Mucosa of descending colon (tissue), 3 donors: ENCODE measurements at regions not wholly inside any gene's neighbourhood (a gene's known extent, or its start where the extent isn't known, plus 50 kb on each side); places are given as distances from the start of the nearest gene placed in this dataset.

ENCODE experiments used
- ATAC-seq: fragments of 200-7000 bp; cut with Tn5 transposase; one replicate; pipeline ENCODE4 v1.9.1; 2020; ENCODE audit warnings: mild to moderate bottlenecking, moderate library complexity
- DNase-seq, 3 donors: peaks; one replicate each; pipeline ENCODE4 v3.0.0-alpha.2; 2020
- H3K36me3 ChIP-seq: fragments of 200-600 bp; one replicate; pipeline ENCODE4 v1.8.0; 2021; ENCODE audit warnings: low read depth, mild to moderate bottlenecking
- H3K4me1 ChIP-seq: fragments of 200-600 bp; one replicate; pipeline ENCODE4 v1.8.0; 2021; ENCODE audit warnings: low read depth, mild to moderate bottlenecking
- H3K4me3 ChIP-seq: fragments of 200-600 bp; one replicate; pipeline ENCODE4 v1.8.0; 2021; ENCODE audit warnings: mild to moderate bottlenecking
- H3K9me3 ChIP-seq: fragments of 200-600 bp; one replicate; pipeline ENCODE4 v1.8.0; 2021; ENCODE audit warnings: mild to moderate bottlenecking
- intact Hi-C, 2 donors: fragments of 100-400 bp; cut with DNase I in 1 of 2; cut with micrococcal nuclease in 1 of 2; formaldehyde crosslinking; loops; one replicate each; pipeline versions ENCODE4 v1.11.0 to v1.11.1; 2022; cut with DNase I, micrococcal nuclease
- TF ChIP-seq, protein P1 (sequence below): fragments of 200-600 bp; IDR thresholded peaks from one replicate; pipeline ENCODE4 v1.8.0; 2022; ENCODE audit warnings: antibody characterized with exemption, mild to moderate bottlenecking
- donor health status: DM: no; HTN: no; CAD: no; lungs with moderate emphysema.
- donor health status: DM: no; HTN: no; CAD: no.
- donor health status: DM: no; HTN: yes; CAD: no.

GRCh38 chr1:118421868-118422350 lies 236.9 kb upstream of the SPAG17 start:
- ATAC-seq (no peak), DNase-seq (no peak)
- TF ChIP-seq, protein P1, sequence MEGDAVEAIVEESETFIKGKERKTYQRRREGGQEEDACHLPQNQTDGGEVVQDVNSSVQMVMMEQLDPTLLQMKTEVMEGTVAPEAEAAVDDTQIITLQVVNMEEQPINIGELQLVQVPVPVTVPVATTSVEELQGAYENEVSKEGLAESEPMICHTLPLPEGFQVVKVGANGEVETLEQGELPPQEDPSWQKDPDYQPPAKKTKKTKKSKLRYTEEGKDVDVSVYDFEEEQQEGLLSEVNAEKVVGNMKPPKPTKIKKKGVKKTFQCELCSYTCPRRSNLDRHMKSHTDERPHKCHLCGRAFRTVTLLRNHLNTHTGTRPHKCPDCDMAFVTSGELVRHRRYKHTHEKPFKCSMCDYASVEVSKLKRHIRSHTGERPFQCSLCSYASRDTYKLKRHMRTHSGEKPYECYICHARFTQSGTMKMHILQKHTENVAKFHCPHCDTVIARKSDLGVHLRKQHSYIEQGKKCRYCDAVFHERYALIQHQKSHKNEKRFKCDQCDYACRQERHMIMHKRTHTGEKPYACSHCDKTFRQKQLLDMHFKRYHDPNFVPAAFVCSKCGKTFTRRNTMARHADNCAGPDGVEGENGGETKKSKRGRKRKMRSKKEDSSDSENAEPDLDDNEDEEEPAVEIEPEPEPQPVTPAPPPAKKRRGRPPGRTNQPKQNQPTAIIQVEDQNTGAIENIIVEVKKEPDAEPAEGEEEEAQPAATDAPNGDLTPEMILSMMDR = no peak
- no peaks in the 10 kb centered on the region for H3K4me1 ChIP-seq
- no peaks in the 10 kb centered on the region for H3K36me3 ChIP-seq
- intact Hi-C loops = no loop called here
- no peaks in the 10 kb centered on the region for H3K9me3 ChIP-seq
- no peak overlapping the region for H3K4me3 ChIP-seq

DNA sequence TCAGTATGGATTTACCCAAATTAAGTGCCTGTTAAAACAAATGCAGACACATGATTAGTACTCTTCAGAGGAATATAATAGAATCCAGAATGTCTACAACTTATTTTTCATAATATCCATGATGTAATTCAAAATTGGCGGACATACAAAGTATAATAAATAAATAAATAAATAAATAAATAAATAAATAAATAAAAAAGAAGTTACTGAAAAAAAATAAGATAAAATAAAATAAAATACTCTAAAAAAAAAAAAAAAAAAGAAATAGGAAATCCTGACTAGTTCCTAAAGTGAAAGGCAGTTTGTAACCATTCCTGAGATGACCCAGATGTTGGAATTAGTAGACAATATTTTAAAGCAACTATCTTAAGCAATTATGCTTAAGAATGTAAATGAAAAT lies 219.0 kb upstream of the SPAG17 start:
- Histone ChIP-seq H3K4me1 (no peaks in the 10 kb centered on the region), H3K9me3 (no peaks in the 10 kb centered on the region), H3K36me3 (no peaks in the 10 kb centered on the region), H3K4me3 (no peak overlapping the region)
- ATAC-seq = no peak
- intact Hi-C loops = no loop called here
- TF ChIP-seq, protein P1 = no peak
- no peak for DNase-seq

DNA sequence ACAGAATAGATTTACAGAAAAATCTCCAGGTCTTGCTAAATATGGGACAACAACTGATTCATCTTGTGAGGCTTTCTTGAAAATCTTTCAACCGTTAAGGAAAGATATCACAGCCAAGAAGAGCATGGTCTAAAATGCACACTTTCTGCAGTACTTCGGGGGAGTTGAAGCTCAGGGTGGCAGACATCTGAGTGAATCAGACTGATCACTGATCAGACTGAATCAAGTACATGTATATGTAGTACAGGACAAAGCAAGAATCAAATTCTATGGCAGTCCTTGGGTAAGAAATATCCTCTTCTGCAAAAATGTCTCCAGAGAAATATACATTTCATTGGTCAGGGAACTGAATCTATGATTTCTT lies 212.4 kb upstream of the SPAG17 start:
- DNase-seq (no peak), ATAC-seq (no peak)
- Histone ChIP-seq H3K4me1 (no peaks in the 10 kb centered on the region), H3K36me3 (no peaks in the 10 kb centered on the region), H3K9me3 (no peaks in the 10 kb centered on the region), H3K4me3 (no peak overlapping the region)
- intact Hi-C loops = no loop called here
- TF ChIP-seq, protein P1 = no peak

- Histone ChIP-seq H3K4me3 (no peak overlapping the region), H3K9me3 (no peaks in the 10 kb centered on the region), H3K4me1 (no peaks in the 10 kb centered on the region), H3K36me3 (no peaks in the 10 kb centered on the region)
- intact Hi-C loops = no loop called here
- DNase-seq (peak in 1 of 3 donors; percentile 10), ATAC-seq (no peak)
- TF ChIP-seq, protein P1 = no peak
Observed at GRCh38 chr1:118396829-118397495, 211.9 kb upstream of the SPAG17 start.

DNA sequence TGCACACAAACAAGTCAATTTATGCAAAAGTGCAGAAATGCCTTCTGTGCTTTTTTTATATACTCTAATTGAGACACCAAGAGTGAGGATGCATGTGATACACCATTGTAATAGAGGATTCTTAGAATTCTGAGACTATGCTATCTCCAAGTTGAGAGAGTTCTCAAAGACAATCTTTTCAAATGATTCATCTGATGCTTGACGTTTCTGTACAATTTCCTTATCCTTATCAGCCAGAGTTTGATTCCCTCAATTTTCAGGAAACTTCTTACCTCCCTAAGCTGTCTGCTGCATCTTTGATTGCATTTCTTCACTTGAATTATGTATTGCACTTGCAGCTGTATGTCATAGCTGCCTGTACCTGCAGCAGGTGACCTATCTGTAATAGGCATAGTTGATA lies 211.3 kb upstream of the SPAG17 start:
- no peaks in the 10 kb centered on the region for H3K36me3 ChIP-seq
- intact Hi-C loops = no loop called here
- no peaks in the 10 kb centered on the region for H3K9me3 ChIP-seq
- no peaks in the 10 kb centered on the region for H3K4me1 ChIP-seq
- TF ChIP-seq, protein P1 = no peak
- ATAC-seq (no peak), DNase-seq (no peak)
- no peak overlapping the region for H3K4me3 ChIP-seq
